GM12872 (cell line): ENCODE measurements at regions not wholly inside any gene's neighbourhood (a gene's known extent, or its start where the extent isn't known, plus 50 kb on each side); places are given as distances from the start of the nearest gene placed in this dataset.

ENCODE experiments used
- TF ChIP-seq, protein P1 (sequence below): IDR thresholded peaks from 3 replicates; pipeline ENCODE4 v1.5.1; 2011; ENCODE audit warnings: low read depth, mild to moderate bottlenecking, low read length, moderate library complexity; ENCODE audit not compliant: insufficient read depth

DNA sequence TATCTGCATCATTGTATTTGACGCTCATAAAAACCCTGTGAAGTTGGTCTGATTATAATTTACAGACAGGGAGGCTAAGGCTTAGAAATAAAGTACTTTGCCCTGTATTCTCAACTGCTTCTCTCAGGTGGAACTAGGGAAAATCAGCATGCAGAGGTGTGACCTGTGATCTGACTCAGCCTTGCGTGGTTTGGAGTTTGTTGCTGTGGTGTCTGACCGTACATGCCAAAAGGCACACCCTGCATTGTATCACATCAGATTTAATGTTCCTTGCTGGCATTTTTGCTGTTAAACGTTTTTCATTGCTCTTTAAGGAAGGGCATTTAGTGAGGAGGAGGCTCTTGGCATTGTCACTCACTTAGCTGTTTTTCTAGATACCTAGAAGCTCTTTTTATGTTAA is 58.8 kb upstream of the C1QTNF9B start:
- TF ChIP-seq, protein P1, sequence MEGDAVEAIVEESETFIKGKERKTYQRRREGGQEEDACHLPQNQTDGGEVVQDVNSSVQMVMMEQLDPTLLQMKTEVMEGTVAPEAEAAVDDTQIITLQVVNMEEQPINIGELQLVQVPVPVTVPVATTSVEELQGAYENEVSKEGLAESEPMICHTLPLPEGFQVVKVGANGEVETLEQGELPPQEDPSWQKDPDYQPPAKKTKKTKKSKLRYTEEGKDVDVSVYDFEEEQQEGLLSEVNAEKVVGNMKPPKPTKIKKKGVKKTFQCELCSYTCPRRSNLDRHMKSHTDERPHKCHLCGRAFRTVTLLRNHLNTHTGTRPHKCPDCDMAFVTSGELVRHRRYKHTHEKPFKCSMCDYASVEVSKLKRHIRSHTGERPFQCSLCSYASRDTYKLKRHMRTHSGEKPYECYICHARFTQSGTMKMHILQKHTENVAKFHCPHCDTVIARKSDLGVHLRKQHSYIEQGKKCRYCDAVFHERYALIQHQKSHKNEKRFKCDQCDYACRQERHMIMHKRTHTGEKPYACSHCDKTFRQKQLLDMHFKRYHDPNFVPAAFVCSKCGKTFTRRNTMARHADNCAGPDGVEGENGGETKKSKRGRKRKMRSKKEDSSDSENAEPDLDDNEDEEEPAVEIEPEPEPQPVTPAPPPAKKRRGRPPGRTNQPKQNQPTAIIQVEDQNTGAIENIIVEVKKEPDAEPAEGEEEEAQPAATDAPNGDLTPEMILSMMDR, result no peak

DNA sequence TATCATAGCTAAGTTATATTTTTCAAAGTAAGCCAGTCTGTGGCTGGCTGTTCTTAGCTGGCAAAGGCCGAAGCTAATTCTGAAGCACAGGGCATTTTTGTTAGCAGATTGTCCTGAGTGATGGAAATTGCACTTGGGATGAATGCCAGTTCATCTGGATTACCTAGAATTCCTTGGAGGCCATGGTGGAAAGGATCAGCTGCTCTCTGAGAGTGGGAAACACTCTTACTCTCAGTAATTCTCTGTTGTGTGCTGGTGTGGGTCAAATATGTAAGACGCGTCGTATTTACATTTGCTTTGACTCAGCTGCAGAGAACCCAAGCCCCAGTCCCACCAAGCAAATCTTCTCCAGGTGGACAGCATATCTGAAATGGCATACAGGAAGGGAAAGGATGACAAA is 60.7 kb upstream of the C1QTNF9B start:
- TF ChIP-seq, protein P1, result no peak

DNA sequence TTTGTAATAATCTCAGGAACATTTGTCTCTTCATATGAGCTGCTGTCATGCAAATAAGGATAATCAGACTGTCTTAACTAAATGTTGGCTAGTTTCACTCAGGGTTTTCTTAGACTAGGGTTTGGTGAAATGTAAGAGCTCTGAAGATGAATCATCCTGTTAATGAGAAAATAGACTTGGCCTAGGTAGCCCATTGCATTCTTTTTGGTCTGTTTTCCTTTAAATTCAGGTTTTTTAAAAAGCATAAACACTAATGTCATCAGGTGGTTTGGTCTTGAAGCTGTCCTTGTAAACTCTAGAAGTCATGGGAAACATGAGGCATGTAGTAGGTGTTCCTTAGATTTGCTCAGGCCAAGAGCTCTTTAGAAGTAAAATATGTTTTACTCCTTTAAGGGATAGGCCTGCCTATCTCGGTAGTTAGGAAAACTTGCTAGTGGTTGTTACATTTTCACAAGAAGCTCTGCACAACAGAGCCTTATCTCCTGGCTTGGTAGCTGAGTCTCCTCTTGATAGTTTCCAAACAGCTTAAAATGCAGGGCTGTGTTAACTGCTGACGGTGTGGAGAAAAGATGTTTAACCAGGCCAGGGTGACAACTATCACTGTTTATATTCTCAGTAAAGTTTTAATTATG is 62.0 kb upstream of the C1QTNF9B start:
- TF ChIP-seq, protein P1, result no peak

DNA sequence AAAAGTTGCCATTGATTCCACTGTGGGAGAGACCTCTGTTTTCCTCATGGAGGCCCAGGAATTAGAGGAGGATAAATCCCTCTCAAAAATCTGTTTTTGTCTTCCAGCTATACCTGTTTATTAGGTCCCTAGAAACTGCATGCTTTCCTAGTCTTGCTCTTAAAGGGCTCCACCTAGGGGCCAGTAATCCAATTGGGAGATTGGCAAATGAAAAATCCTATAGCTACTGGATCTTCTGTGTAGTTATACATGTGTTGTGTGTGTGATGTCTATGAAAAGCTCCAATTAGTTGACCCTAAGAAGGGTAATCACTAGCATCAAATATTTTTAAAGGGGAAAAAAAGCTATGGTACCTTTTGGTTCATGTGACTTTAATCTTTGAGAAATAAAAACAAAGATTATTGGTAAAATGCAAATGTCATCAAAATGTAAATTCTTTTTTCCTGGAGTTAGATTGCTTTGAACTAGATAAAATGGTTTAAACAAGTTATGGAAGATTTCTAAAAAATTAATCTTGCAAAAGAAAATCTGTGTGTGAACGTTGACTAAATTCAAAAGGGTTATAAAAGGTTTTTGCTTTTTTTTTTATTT is 63.4 kb upstream of the C1QTNF9B start:
- TF ChIP-seq, protein P1, result peak; percentile 54

DNA sequence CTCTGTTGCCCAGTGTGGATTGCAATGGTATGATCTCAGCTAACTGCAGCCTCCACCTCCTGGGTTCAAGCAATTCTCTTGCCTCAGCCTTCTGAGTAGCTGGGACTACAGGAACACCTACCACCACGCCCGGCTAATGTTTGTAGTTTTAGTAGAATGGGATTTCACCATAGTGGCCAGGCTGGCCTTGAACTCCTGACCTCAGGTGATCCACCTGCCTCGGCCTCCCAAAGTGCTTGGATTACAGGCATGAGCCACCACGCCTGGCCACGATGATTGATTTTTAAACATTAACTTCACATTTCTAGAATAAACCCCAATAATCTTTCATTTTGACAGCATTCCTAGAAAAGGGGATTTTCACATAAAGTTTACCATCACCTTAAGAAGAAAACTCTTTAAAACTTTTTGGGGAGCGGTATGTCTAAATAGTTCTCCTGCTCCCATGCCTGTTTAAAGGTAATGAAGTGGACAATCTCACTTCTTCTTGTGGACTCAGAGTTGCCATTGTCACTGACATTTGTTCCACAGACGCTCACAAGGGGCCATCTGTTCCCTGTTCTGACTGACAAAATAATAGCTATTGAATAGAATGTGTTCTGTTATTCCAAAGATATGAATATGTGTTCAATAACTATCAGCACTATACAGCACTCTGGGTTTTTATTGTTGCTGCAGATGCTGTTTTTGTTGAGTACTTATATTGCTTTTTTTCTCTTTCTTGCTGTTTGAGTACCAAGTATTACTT is 66.1 kb upstream of the C1QTNF9B start:
- TF ChIP-seq, protein P1, result no peak

DNA sequence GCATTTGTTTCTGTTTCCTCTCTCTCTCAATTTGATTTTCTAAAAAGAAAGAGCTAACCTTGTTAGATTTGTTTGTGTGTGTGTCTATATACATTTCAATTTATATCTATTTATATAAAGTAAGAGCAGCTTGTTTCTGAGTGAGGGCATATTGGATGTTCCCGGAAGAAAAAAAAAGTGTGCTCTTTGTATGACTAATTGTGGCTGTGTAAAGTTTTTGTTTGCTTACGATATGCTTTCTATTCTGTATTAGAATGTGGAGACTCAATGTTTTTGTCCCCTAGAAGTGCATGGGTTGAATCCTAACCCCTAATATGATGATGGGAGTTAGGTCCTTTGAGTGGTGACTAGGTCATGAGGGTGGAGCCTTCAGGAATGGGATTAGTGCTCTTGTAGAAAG is 66.6 kb upstream of the C1QTNF9B start:
- TF ChIP-seq, protein P1, result no peak

DNA sequence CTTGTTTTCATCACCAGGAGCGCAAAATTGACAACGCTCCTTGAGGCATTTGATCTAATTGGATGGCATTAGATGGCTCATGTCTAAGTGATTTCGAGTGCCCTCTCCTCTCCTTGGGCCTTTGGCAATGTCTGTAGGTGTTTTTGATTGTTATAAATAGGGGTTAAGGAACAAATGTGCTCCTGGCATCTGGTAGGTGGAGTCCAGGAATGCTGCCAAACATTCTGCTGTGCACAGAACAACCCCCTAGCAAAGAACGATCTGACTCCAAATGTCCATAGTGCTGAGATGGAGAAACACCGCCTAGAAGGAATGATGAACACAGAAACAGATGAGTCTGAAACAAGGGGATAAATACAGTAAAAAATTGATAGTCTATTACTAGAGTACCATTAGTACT is 68.0 kb upstream of the C1QTNF9B start:
- TF ChIP-seq, protein P1, result no peak
